Breast epithelium (tissue), 3 donors: ENCODE measurements at regions not wholly inside any gene's neighbourhood (a gene's known extent, or its start where the extent isn't known, plus 50 kb on each side); places are given as distances from the start of the nearest gene placed in this dataset.

Experiments
- POLR2A ChIP-seq: fragments of 450-650 bp; IDR thresholded peaks from one replicate; pipeline ENCODE4 v1.6.1; 2016; ENCODE audit warnings: antibody characterized with exemption, mild to moderate bottlenecking, moderate library complexity
- POLR2AphosphoS5 ChIP-seq, 3 donors: sonication (generic); formaldehyde crosslinking; IDR thresholded peaks; one replicate each; pipeline ENCODE4 v1.6.1; 2017; ENCODE audit warnings: antibody characterized with exemption in 3 of 3
- TF ChIP-seq, protein P1 (sequence below), 3 donors: fragments of 450-650 bp; IDR thresholded peaks; one replicate each; pipeline ENCODE4 v1.5.1; 2016 to 2017; ENCODE audit warnings: antibody characterized with exemption in 3 of 3, mild to moderate bottlenecking in 3 of 3, moderate library complexity in 3 of 3

- TF ChIP-seq, protein P1, sequence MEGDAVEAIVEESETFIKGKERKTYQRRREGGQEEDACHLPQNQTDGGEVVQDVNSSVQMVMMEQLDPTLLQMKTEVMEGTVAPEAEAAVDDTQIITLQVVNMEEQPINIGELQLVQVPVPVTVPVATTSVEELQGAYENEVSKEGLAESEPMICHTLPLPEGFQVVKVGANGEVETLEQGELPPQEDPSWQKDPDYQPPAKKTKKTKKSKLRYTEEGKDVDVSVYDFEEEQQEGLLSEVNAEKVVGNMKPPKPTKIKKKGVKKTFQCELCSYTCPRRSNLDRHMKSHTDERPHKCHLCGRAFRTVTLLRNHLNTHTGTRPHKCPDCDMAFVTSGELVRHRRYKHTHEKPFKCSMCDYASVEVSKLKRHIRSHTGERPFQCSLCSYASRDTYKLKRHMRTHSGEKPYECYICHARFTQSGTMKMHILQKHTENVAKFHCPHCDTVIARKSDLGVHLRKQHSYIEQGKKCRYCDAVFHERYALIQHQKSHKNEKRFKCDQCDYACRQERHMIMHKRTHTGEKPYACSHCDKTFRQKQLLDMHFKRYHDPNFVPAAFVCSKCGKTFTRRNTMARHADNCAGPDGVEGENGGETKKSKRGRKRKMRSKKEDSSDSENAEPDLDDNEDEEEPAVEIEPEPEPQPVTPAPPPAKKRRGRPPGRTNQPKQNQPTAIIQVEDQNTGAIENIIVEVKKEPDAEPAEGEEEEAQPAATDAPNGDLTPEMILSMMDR (IDR thresholded peaks at IDR 0.05): no peak
- no peak for TF ChIP-seq POLR2A
- no peak for TF ChIP-seq POLR2AphosphoS5 (IDR thresholded peaks at IDR 0.05)
Measured at GRCh38 chr4:165666836-165667235, 206.2 kb upstream of the TLL1 start.
